K562 (cell line): ENCODE measurements at regions not wholly inside any gene's neighbourhood (a gene's known extent, or its start where the extent isn't known, plus 50 kb on each side); places are given as distances from the start of the nearest gene placed in this dataset.

Source experiments
- ATAC-seq: fragments of 200-7000 bp; cut with Tn5 transposase; 3 replicates; pipeline ENCODE4 v1.9.1; 2020; ENCODE audit warnings: moderate library complexity
- BruUV-seq: library from RNA; stranded (reverse); fragments of 400-500 nt; replicated peaks from 2 replicates; lab custom pipeline; 2021; lab: Mats Ljungman, UMichigan
- CTCF ChIA-PET: fragments of 300-600 bp; formaldehyde crosslinking; extraction: SDS; loops from one replicate; lab custom pipeline; 2021; ENCODE audit warnings: low intra/inter-chr PET ratio; lab: Yijun Ruan, JAX
- POLR2A ChIA-PET: fragments of 300-600, 350-650 bp; sonication (Branson Sonifier 250); formaldehyde crosslinking; extraction: SDS; loops from one replicate; lab custom pipeline; 2021; ENCODE audit warnings: antibody characterized with exemption, inconsistent platforms; lab: Yijun Ruan, JAX
- DNase-seq, 4 experiments: peaks; one replicate each; pipeline versions ENCODE4 v3.0.0 to v3.0.0-alpha.2; 2011 to 2018; ENCODE audit warnings: low spot score in 3 of 4, mixed read lengths in 3 of 4; ENCODE audit errors: extremely low read depth in 1 of 4
- FAIRE-seq: peaks from 2 replicates; lab custom pipeline; 2011; peaks lifted over from hg19 to GRCh38; lab: Jason Lieb, UNC
- H2AFZ ChIP-seq: 2 replicates; pipeline ENCODE4 v1.6.0; 2011; ENCODE audit warnings: low read depth, low read length, control low read depth, inconsistent platforms
- H3K27ac ChIP-seq: fragments of 200-600 bp; 3 replicates; pipeline ENCODE4 v1.8.0; 2011; ENCODE audit warnings: low read depth, mild to moderate bottlenecking, control low read depth, inconsistent platforms, low read length, moderate library complexity, mixed read lengths; ENCODE audit errors: extremely low read depth
- H3K27me3 ChIP-seq, 2 experiments: fragments of 300-600 bp in 1 of 2; 2 replicates in 1 of 2; 3 replicates in 1 of 2; pipeline versions ENCODE4 v1.6.0 to v1.8.0; 2011; ENCODE audit warnings: inconsistent platforms in 2 of 2, low read length in 2 of 2, mild to moderate bottlenecking in 1 of 2, mixed read lengths in 1 of 2, moderate library complexity in 1 of 2; ENCODE audit not compliant: control insufficient read depth in 2 of 2, insufficient read depth in 2 of 2
- H3K36me3 ChIP-seq: fragments of 300-600 bp; 3 replicates; pipeline ENCODE4 v1.8.0; 2011; ENCODE audit warnings: mild to moderate bottlenecking, low read length, inconsistent platforms; ENCODE audit not compliant: control insufficient read depth, insufficient read depth
- H3K4me1 ChIP-seq, 2 experiments: fragments of 200-600 bp in 1 of 2; replicated peaks in 1 of 2; 2 replicates in 1 of 2; 3 replicates in 1 of 2; pipeline versions ENCODE4 v1.5.1 to v1.8.0; 2011; ENCODE audit warnings: inconsistent platforms in 2 of 2, low read length in 2 of 2, mild to moderate bottlenecking in 1 of 2, mixed read lengths in 1 of 2, moderate library complexity in 1 of 2; ENCODE audit not compliant: control insufficient read depth in 2 of 2, insufficient read depth in 2 of 2
- H3K4me2 ChIP-seq: 2 replicates; pipeline ENCODE4 v1.6.1; 2011; ENCODE audit warnings: low read length, control low read depth, inconsistent platforms, mixed read lengths; ENCODE audit not compliant: insufficient read depth
- H3K4me3 ChIP-seq: fragments of 200-600 bp; sonication (generic), shearing (Covaris generic); 2 replicates; pipeline ENCODE4 v1.5.1; 2016; ENCODE audit warnings: control low read depth, inconsistent platforms
- H3K79me2 ChIP-seq: fragments of 200-600 bp; 3 replicates; pipeline ENCODE4 v1.8.0; 2011; ENCODE audit warnings: low read length, inconsistent platforms; ENCODE audit not compliant: control insufficient read depth, insufficient read depth
- H3K9ac ChIP-seq, 2 experiments: 2 replicates each; pipeline versions ENCODE4 v1.6.0 to v1.6.1; 2011; ENCODE audit warnings: low read depth in 2 of 2, low read length in 2 of 2, control low read depth in 1 of 2, inconsistent platforms in 1 of 2, mild to moderate bottlenecking in 1 of 2, mixed read lengths in 1 of 2; ENCODE audit not compliant: insufficient read depth in 1 of 2
- H3K9me1 ChIP-seq: one replicate; pipeline ENCODE4 v1.6.0; 2011; ENCODE audit warnings: inconsistent platforms, mild to moderate bottlenecking, low read length, moderate library complexity; ENCODE audit not compliant: control insufficient read depth, insufficient read depth
- H3K9me3 ChIP-seq: replicated peaks from 2 replicates; pipeline ENCODE4 v1.5.1; 2011; ENCODE audit warnings: low read depth, low read length, inconsistent platforms; ENCODE audit not compliant: control insufficient read depth, insufficient read depth
- H4K20me1 ChIP-seq: replicated peaks from 2 replicates; pipeline ENCODE4 v1.6.1; 2011; ENCODE audit warnings: low read length, inconsistent platforms, mixed read lengths; ENCODE audit not compliant: control insufficient read depth, insufficient read depth
- ARID3B ChIP-seq: fragments of 250-450 bp; sonication (Bioruptor Pico); IDR thresholded peaks from 2 replicates; pipeline ENCODE4 v1.4.0; 2020; ENCODE audit warnings: borderline replicate concordance
- HDGF ChIP-seq: fragments of 450-650 bp; IDR thresholded peaks from 2 replicates; pipeline ENCODE4 v1.6.1; 2016
- HMGXB4 ChIP-seq: sonication (generic); formaldehyde crosslinking; IDR thresholded peaks from 2 replicates; pipeline ENCODE4 v1.8.1; 2023; ENCODE audit warnings: mild to moderate bottlenecking, missing genetic modification reagents
- PHTF2 ChIP-seq: fragments of 250-450 bp; sonication (Bioruptor Pico); IDR thresholded peaks from 2 replicates; pipeline ENCODE4 v1.5.0; 2021; ENCODE audit warnings: mild to moderate bottlenecking
- ZBED1 ChIP-seq: IDR thresholded peaks from 2 replicates; pipeline ENCODE4 v1.6.1; 2014
- WGBS: fragments of 100-300 bp; shearing (Covaris generic); methylation state at CpG from one replicate; pipeline ENCODE4 v1.1.6; 2016; ENCODE audit warnings: low coverage, mixed read lengths; ENCODE audit not compliant: insufficient coverage; ENCODE audit errors: missing lambda C conversion rate; 5-methylcytosine and 5-hydroxymethylcytosine counted together
- in situ Hi-C: fragments of 300-500 bp; cut with MboI; formaldehyde crosslinking; loops from 4 replicates; pipeline ENCODE4 v1.15.0; 2018; ENCODE audit warnings: inconsistent platforms, mixed read lengths
- intact Hi-C: fragments of 100-400 bp; cut with micrococcal nuclease; formaldehyde crosslinking; loops from 2 replicates; pipeline ENCODE4 v1.14.2; 2022

- DNase-seq = no peak
- in situ Hi-C loops (no loop called here), intact Hi-C loops (no loop called here)
- H3K4me1 ChIP-seq = no peaks in the 10 kb centered on the region
- no peaks in the 10 kb centered on the region for H3K36me3 ChIP-seq
- no peak overlapping the region for H3K4me2 ChIP-seq
- ChIA-PET CTCF (no interaction called here), POLR2A (interaction anchor here (0.9 to 1.5 kb wide), 3 partner anchors 10 to 25 kb away, joined by 3 to 6 read pairs (median 4); no protein-coding TSS in a partner anchor)
- H3K9me3 ChIP-seq = no peaks in the 10 kb centered on the region
- H3K27me3 ChIP-seq = peaks cover 40 to 54% of the 10 kb centered on the region in 2 experiments; a peak in 4 of 5 replicates
- H3K27ac ChIP-seq = no peak overlapping the region
- H3K4me3 ChIP-seq = no peak overlapping the region
- H3K9ac ChIP-seq = no peak overlapping the region
- H3K9me1 ChIP-seq = no peaks in the 10 kb centered on the region
- no peak overlapping the region for H2AFZ ChIP-seq
- no peak for FAIRE-seq
- ATAC-seq = no peak
- BruUV-seq = no TSS peak
- TF ChIP-seq HMGXB4 (CRISPR knock-in tag) (no peak), ARID3B (no peak), PHTF2 (CRISPR knock-in tag) (no peak), ZBED1 (no peak), HDGF (no peak)
- H3K79me2 ChIP-seq = no peaks in the 10 kb centered on the region
- no peaks in the 10 kb centered on the region; the same call in 1 of the 2 replicates for H4K20me1 ChIP-seq
- 10% methylated on average over 8 of the region's 13 CpGs for WGBS
Observed at GRCh38 chr3:197367081-197367780, 68.8 kb upstream of the DLG1 start.
